ENCODE measurements at regions not wholly inside any gene's neighbourhood (a gene's known extent, or its start where the extent isn't known, plus 50 kb on each side); places are given as distances from the start of the nearest gene placed in this dataset.
"Not testable (repeated sequence)": the region's sequence is repeated elsewhere in the genome, so short reads cannot be mapped to it uniquely, and the experiment has no call there.

DNA sequence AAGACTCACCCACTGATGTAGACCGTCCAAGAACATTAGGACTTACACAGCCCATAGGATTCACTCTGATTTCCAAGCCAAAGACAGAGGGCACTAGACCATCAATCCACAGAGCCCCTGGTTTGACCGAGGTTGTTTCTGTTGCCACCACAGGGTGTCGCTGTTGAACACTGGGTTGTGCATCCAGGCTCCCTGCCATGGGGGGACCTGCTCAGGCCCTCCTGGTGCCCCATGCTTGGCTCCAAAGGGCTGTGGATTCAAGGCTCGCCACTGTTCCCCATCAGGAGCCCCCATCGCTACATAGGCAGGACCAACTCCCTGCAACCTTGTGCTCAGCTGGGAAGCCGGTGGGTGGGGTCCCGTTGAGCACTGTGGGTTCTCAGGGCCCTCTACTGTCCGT, 128.0 kb upstream of the ANO1 start:
- Mint-ChIP-seq H3K27me3 (peaks cover 12% of the 10 kb centered on the region), H3K27ac (no peak overlapping the region), H3K4me1 (no peaks in the 10 kb centered on the region), H3K4me3 (no peak overlapping the region), H3K9me3 (no peaks in the 10 kb centered on the region), H3K36me3 (ENCODE audit: low read depth) (no peaks in the 10 kb centered on the region)
- no peak for ATAC-seq (replicated peaks)

DNA sequence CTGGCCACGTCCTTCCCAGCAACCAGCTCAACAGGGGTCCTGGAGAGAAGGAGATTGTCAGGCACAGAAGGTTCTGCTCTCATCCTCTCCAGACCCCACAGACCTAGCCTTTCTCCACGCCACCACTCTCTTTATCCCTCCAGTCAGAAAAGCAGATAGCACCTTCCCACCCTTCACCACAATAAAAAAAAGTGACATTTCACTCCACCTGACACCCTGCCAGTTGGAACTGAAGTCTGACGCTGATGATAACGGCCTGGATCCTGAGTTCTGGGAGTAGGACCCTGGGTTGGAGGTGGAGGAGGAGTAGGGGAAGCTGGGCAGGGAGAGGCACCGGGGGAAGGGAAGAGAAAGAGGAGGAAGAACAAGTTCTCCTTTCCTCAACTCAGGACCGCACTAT, 127.5 kb upstream of the ANO1 start:
- H3K27me3 Mint-ChIP-seq, result peaks cover 12% of the 10 kb centered on the region
- no peaks in the 10 kb centered on the region for H3K9me3 Mint-ChIP-seq
- no peaks in the 10 kb centered on the region for H3K4me1 Mint-ChIP-seq
- H3K27ac Mint-ChIP-seq, result no peak overlapping the region
- ATAC-seq (replicated peaks), result no peak
- no peak overlapping the region for H3K4me3 Mint-ChIP-seq
- H3K36me3 Mint-ChIP-seq (ENCODE audit: low read depth), result no peaks in the 10 kb centered on the region

DNA sequence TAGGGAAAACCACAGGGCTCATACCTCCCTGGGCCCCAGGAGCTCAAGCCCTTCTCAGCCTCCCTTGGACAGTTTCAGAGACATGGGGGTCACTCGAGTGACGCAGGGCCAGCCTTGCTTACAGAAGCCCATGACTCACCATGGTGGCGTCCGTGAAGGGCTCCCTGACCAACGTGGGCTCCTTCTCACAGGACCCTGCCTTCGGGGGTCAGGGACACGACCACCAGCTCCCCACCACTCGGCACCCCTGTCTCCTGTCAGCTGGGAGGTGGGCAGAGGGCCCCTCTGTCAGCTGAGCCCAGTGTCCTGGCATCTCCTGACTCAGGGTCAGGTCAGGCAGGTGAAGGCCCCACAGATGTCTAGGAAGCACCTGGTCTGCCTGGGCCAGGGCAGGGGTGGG, 126.3 kb upstream of the ANO1 start:
- no peak overlapping the region for H3K27ac Mint-ChIP-seq
- ATAC-seq (replicated peaks), result no peak
- H3K9me3 Mint-ChIP-seq, result no peaks in the 10 kb centered on the region
- no peaks in the 10 kb centered on the region for H3K4me1 Mint-ChIP-seq
- H3K36me3 Mint-ChIP-seq (ENCODE audit: low read depth), result no peaks in the 10 kb centered on the region
- no peak overlapping the region for H3K4me3 Mint-ChIP-seq
- H3K27me3 Mint-ChIP-seq, result peaks cover 12% of the 10 kb centered on the region

DNA sequence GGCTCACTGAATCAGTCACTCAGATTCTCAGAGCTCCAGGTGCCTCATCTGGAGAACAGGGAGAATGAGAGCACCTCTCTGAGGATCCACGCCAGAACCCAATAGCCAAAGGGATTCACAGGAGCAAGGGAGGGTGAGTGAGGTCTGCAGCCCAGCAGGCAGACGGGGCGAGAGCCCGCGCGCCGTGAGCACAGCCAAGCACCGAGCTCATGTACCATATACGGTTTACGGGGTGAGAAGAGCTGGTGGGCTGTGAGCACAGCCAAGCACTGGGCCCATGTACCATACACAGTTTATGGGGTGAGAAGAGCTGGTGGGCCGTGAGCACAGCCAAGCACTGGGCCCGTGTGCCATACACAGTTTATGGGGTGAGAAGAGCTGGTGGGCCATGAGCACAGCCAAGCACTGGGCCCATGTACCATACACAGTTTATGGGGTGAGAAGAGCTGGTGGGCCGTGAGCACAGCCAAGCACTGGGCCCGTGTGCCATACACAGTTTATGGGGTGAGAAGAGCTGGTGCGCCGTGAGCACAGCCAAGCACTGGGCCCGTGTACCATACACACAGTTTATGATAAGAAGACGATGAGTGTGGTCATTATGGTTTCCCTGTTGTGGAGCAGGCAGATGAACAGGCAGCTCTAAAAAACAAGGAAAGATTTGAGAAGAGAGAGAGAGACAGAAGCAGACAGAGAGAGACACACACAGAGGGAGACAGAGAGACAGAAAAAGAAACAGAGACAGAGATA, 125.7 kb upstream of the ANO1 start:
- H3K9me3 Mint-ChIP-seq; H3K4me1 Mint-ChIP-seq; H3K36me3 Mint-ChIP-seq (ENCODE audit: low read depth); H3K27ac Mint-ChIP-seq; H3K4me3 Mint-ChIP-seq; ATAC-seq (replicated peaks): not testable (repeated sequence)
- H3K27me3 Mint-ChIP-seq, result peaks cover 12% of the 10 kb centered on the region

DNA sequence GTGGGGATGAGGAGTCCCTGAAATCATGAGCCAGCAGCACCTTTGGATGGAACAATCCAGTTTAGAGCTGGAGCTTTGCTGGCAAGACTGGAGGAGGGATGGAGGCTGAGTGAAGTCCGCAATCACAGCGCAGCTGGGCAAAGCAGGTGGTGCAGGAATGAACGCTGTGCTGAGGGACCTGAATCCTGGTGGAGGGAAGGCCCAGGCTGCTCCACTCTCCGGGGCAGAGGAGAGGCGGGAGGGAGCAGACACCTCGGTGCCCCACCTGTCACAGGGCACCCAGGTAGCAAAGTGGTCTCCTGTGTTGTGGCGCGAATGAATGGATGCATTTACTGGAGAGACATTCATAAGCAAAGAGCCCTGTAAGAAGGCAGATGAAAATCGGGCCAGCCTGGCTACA, 124.8 kb upstream of the ANO1 start:
- H3K27me3 Mint-ChIP-seq, result peaks cover 12% of the 10 kb centered on the region
- no peaks in the 10 kb centered on the region for H3K9me3 Mint-ChIP-seq
- H3K4me3 Mint-ChIP-seq, result no peak overlapping the region
- no peaks in the 10 kb centered on the region for H3K36me3 Mint-ChIP-seq (ENCODE audit: low read depth)
- H3K27ac Mint-ChIP-seq, result no peak overlapping the region
- no peak for ATAC-seq (replicated peaks)
- H3K4me1 Mint-ChIP-seq, result no peaks in the 10 kb centered on the region

DNA sequence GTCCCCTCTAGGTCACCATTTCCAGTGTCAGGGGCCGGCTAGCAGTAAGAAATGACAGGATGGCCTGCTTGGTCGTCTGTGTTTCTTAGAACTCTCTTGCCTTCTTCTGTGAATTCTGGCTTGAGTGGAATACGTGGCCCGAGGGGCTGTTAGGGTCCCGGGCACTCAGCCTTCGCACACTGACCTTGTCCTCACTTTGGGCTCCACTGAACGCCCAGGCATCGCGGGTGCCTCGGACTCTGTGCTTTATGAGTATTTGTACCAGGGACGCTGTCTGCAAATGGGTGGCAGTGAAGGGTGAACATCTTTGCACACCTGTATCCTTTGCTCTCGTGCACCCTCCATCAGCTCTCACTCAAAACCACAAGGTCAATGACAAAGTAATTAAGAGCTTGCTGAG, 123.4 kb upstream of the ANO1 start:
- no peak for ATAC-seq (replicated peaks)
- H3K4me1 Mint-ChIP-seq, result no peaks in the 10 kb centered on the region
- H3K4me3 Mint-ChIP-seq, result no peak overlapping the region
- no peaks in the 10 kb centered on the region for H3K9me3 Mint-ChIP-seq
- peaks cover 14% of the 10 kb centered on the region for H3K27me3 Mint-ChIP-seq
- no peak overlapping the region for H3K27ac Mint-ChIP-seq
- no peaks in the 10 kb centered on the region for H3K36me3 Mint-ChIP-seq (ENCODE audit: low read depth)

DNA sequence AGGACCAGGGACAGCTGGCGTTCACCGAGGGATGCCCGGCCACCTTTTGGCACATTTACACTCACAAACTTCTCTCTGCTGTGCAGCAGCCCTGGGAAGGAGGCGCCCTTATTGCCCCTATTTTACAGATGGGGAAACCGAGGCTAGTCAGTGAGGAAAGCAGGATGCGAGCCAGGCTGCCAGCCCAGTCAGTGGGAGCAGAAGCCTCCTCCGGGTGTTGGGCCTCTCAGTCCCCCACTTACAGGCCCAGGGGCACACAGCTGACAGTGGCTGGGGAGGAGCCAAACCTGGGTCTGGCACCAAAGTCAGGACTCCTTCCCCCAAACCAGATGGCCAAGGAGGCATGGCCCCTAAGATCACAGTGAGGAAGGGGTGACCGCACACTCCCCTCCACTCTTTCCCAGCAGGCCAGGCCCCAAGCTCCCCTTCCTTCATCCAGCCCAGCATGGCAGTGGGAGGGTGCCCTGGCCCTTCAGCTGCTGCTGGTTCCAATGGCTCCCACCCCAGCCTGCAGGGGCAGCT, 121.4 kb upstream of the ANO1 start:
- Mint-ChIP-seq H3K9me3 (no peaks in the 10 kb centered on the region), H3K27me3 (peaks cover 12% of the 10 kb centered on the region), H3K36me3 (ENCODE audit: low read depth) (no peaks in the 10 kb centered on the region), H3K4me1 (no peaks in the 10 kb centered on the region), H3K4me3 (no peak overlapping the region), H3K27ac (no peak overlapping the region)
- no peak for ATAC-seq (replicated peaks)

DNA sequence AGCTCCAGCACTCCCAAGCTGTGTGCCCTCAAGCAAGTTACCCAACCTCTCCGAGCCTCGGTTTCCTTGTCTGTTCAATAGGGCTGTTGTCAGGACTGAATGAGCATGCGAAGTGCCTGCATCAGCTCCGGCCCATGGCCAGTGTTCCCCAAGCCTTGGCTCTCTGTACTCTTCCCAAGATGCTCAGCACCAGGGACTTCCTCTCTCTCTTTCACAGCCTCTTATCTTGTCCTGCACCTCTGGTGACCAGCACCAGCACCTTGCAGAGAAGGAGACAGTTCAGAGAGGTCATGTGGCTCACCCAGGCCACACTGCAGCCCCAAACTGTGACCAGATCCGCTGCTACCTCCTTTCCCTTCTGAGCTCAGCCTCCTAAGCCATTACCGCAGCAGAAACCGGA, 120.3 kb upstream of the ANO1 start:
- Mint-ChIP-seq H3K27me3 (peaks cover 12% of the 10 kb centered on the region), H3K9me3 (no peaks in the 10 kb centered on the region), H3K4me3 (no peak overlapping the region), H3K36me3 (ENCODE audit: low read depth) (no peaks in the 10 kb centered on the region), H3K4me1 (no peaks in the 10 kb centered on the region), H3K27ac (no peak overlapping the region)
- no peak for ATAC-seq (replicated peaks)

DNA sequence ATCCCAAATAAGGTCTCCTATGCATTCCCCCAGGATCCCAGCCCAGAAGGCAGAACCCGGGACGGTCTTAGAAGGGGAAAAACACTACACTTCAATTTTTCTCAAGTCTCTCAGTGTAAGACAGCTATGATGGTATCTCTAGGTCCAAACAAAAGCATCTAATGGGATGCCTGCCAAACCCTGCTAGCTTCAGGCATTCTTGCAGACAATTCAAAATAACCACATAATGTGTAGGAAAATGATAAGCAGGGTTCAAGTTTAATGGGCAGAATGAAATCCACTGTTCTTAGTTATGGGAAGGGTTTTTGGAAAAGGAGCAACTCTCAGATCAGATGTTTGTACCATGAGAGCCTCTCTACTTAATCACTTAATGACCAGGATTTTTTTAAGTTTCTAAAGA, 119.8 kb upstream of the ANO1 start:
- H3K4me1 Mint-ChIP-seq, result no peaks in the 10 kb centered on the region
- ATAC-seq (replicated peaks), result no peak
- H3K4me3 Mint-ChIP-seq, result no peak overlapping the region
- no peaks in the 10 kb centered on the region for H3K9me3 Mint-ChIP-seq
- H3K36me3 Mint-ChIP-seq (ENCODE audit: low read depth), result no peaks in the 10 kb centered on the region
- no peak overlapping the region for H3K27ac Mint-ChIP-seq
- H3K27me3 Mint-ChIP-seq, result peaks cover 12% of the 10 kb centered on the region

DNA sequence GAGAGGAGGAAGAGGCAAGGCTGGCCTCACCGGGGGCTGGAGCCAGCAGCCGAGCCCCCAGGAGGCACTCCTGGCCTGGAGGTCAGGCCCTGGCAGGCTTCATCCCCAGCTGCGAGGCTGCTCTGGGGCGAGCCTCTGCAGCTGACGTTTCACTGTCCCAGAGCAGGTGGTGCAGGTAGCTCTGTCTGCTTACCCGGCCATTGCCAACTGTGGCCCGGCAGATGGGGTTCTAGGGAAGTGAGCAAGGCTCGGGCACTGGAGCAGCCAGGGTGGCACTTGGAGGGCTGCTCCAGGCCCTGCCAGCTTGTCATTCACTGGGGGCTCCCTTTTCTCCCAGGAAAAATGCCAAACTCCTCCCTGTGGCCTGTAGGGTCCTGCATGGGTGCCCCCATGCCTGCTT, 118.7 kb upstream of the ANO1 start:
- Mint-ChIP-seq H3K4me3 (no peak overlapping the region), H3K36me3 (ENCODE audit: low read depth) (no peaks in the 10 kb centered on the region), H3K9me3 (no peaks in the 10 kb centered on the region), H3K27ac (no peak overlapping the region), H3K4me1 (no peaks in the 10 kb centered on the region), H3K27me3 (peaks cover 12% of the 10 kb centered on the region)
- ATAC-seq (replicated peaks), result no peak

DNA sequence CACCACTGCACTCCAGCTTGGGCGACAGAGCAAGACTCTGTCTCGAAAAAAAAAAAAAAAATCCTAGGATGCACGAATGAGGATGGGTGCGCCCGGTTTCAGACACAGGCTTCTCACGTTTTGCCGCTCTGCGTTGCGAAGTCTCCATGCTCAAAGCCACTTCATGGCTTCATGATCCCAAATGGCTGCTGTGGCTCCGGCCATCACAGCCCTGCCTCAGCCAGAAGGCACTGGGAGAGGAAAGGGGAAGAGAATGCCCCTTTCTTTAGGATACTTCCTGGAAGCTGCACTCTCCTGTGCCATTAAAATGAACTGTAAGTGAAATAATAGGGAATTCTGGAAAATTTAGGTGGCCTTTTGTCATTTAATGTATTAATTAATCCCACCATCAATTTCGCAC, 116.4 kb upstream of the ANO1 start:
- Mint-ChIP-seq H3K4me1 (no peaks in the 10 kb centered on the region), H3K36me3 (ENCODE audit: low read depth) (no peaks in the 10 kb centered on the region), H3K27ac (no peak overlapping the region), H3K4me3 (no peak overlapping the region), H3K27me3 (peaks cover 12% of the 10 kb centered on the region), H3K9me3 (no peaks in the 10 kb centered on the region)
- no peak for ATAC-seq (replicated peaks)

DNA sequence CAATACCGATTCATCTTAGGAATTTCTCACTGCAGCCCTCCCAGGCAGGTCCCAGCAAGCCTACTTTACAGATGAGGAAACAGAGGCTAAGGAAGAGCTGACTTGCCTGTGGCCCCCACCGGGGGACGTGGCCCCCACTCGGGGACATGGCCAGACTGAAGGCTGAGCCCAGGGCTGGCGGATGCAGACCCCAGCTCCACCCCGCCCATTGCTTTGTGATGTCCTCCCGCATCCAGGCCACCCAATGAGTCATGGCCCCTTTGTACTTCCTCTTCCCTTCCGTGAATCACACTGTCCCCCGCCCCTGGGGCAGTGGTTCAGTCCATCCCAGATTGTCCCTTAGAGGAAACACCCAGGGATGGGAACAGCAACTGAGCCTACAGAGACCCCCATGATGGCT, 116.0 kb upstream of the ANO1 start:
- no peaks in the 10 kb centered on the region for H3K4me1 Mint-ChIP-seq
- no peak overlapping the region for H3K27ac Mint-ChIP-seq
- H3K9me3 Mint-ChIP-seq, result no peaks in the 10 kb centered on the region
- H3K36me3 Mint-ChIP-seq (ENCODE audit: low read depth), result no peaks in the 10 kb centered on the region
- peaks cover 12% of the 10 kb centered on the region for H3K27me3 Mint-ChIP-seq
- ATAC-seq (replicated peaks), result no peak
- H3K4me3 Mint-ChIP-seq, result no peak overlapping the region

DNA sequence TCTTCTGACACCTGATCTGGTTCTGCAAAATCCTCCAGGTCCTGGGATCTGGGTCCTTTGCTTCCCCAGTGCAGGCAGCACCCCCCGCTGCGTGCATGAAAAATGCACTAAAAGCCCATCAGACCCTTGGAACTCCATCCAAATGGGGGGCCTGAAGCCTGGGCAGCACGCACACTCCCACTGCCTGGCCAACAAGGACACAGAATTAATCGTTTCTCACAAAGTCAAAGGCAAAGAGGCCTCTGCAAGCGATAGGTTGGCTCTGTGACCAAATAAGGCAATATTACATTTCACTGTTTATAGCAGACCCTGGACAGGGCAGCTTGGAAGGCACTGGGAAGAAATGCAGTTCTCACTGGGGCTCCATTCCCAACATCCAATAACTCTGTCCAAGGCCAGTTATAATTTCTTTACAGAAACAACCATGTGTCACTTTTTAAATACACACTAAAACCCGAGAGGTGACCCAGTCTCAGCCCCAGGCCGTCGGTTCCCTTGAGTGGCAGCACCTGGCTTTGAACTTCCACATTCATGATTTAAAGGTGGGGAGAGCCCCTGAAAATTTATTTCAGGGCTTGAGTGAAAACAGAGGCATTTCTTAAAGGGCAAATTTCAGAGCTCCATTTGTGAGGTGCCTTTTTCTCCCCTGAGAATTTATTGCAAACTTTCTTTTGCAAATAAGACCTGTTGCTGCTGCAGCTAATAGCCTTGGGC, 114.4 kb upstream of the ANO1 start:
- no peaks in the 10 kb centered on the region for H3K9me3 Mint-ChIP-seq
- H3K27me3 Mint-ChIP-seq, result peaks cover 9% of the 10 kb centered on the region
- no peak for ATAC-seq (replicated peaks)
- H3K4me1 Mint-ChIP-seq, result no peaks in the 10 kb centered on the region
- H3K36me3 Mint-ChIP-seq (ENCODE audit: low read depth), result no peaks in the 10 kb centered on the region
- no peak overlapping the region for H3K27ac Mint-ChIP-seq
- no peak overlapping the region for H3K4me3 Mint-ChIP-seq

DNA sequence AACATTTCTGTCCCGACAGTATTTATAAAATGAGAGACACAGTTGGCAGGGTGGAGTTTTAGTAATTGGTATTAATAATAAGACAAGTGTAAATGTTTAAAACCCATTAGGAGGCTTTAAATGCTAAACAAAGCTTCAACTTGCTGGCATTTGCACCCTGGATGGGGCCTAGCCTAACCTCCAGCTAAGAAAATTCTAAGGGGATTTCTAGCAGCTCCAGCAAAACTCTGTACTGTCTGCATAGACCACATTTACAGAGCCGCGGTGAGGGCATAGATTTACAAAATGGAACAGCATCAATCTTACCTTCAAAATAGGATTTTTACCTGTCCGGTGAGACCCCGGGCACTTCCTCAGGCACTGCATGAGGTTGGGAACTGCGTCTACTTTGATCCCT, 113.9 kb upstream of the ANO1 start:
- Mint-ChIP-seq H3K27ac (no peak overlapping the region), H3K4me1 (no peaks in the 10 kb centered on the region), H3K27me3 (peaks cover 5% of the 10 kb centered on the region), H3K36me3 (ENCODE audit: low read depth) (no peaks in the 10 kb centered on the region), H3K4me3 (no peak overlapping the region), H3K9me3 (no peaks in the 10 kb centered on the region)
- no peak for ATAC-seq (replicated peaks)

DNA sequence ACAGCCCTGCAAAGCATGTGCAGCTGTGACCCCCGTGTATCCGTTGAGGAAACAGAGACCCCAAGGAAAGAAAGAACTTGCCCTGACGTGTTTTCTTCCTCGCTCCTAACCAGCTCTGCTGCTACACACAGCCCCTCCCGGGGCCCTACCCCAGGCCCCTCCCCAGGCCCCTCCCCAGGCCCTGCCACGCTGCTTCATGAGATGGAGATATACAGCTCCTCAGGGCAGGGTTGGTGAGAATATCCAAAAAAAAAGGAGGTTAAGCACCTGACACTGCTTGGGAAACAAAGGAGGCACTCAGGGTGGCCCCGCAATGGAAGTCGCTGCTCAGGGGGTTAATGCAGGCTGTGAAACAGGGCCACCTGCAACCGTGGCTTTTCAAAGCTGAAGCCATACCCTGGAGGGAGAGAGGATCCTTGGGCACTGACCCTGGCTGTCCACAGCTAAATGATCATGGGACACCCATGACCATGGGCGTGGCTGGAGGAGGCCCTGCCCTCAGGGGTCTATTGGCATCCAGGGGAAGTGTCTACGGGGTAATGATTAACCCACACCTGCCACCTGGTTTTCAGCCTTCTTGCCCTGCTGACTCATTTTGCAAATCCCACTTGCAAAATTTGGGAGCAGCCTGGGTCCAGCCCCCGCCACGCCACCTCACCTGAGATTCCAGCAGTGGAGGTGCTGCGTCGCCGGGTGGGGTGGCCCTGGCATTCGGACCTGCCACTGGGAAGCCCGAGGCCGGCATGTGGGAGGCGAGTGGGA, 112.1 kb upstream of the ANO1 start:
- Mint-ChIP-seq H3K4me3 (no peak overlapping the region), H3K27ac (no peak overlapping the region), H3K36me3 (ENCODE audit: low read depth) (no peaks in the 10 kb centered on the region), H3K4me1 (no peaks in the 10 kb centered on the region), H3K27me3 (peaks cover 3% of the 10 kb centered on the region), H3K9me3 (no peaks in the 10 kb centered on the region)
- no peak for ATAC-seq (replicated peaks)
